ENCODE measurements at regions not wholly inside any gene's neighbourhood (a gene's known extent, or its start where the extent isn't known, plus 50 kb on each side); places are given as distances from the start of the nearest gene placed in this dataset.

GRCh38 chr10:18880530-18880929 lies 168.1 kb upstream of the MALRD1 start:
- no peak for TF ChIP-seq POLR2AphosphoS5 (IDR thresholded peaks at IDR 0.05; ENCODE audit: insufficient read depth in 1 of 2, low read depth in 1 of 2)
- no peak for TF ChIP-seq POLR2A (IDR thresholded peaks at IDR 0.05)
- TF ChIP-seq, protein P1, sequence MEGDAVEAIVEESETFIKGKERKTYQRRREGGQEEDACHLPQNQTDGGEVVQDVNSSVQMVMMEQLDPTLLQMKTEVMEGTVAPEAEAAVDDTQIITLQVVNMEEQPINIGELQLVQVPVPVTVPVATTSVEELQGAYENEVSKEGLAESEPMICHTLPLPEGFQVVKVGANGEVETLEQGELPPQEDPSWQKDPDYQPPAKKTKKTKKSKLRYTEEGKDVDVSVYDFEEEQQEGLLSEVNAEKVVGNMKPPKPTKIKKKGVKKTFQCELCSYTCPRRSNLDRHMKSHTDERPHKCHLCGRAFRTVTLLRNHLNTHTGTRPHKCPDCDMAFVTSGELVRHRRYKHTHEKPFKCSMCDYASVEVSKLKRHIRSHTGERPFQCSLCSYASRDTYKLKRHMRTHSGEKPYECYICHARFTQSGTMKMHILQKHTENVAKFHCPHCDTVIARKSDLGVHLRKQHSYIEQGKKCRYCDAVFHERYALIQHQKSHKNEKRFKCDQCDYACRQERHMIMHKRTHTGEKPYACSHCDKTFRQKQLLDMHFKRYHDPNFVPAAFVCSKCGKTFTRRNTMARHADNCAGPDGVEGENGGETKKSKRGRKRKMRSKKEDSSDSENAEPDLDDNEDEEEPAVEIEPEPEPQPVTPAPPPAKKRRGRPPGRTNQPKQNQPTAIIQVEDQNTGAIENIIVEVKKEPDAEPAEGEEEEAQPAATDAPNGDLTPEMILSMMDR (IDR thresholded peaks at IDR 0.05): no peak
